Mesenchymal stem cell (in vitro differentiated cells and primary cell): ENCODE measurements at regions not wholly inside any gene's neighbourhood (a gene's known extent, or its start where the extent isn't known, plus 50 kb on each side); places are given as distances from the start of the nearest gene placed in this dataset.

Experiments used
- DNase-seq: peaks from one replicate; pipeline ENCODE4 v3.0.0-alpha.2; 2013
- H2AFZ ChIP-seq: one replicate; pipeline ENCODE4 v1.6.1; 2013; ENCODE audit warnings: low read depth, mild to moderate bottlenecking, control low read depth, inconsistent platforms, low read length, moderate library complexity
- H2AK5ac ChIP-seq: 2 replicates; pipeline ENCODE4 v1.6.1; 2013; ENCODE audit warnings: low read length, moderate library complexity, mild to moderate bottlenecking, inconsistent platforms; ENCODE audit not compliant: severe bottlenecking
- H2BK120ac ChIP-seq: one replicate; pipeline ENCODE4 v1.6.1; 2013; ENCODE audit warnings: low read depth, mild to moderate bottlenecking, inconsistent platforms, low read length, moderate library complexity
- H2BK12ac ChIP-seq, 2 experiments: one replicate each; pipeline ENCODE4 v1.6.1; 2013; ENCODE audit warnings: inconsistent platforms in 2 of 2, low read length in 2 of 2, mild to moderate bottlenecking in 2 of 2, moderate library complexity in 2 of 2, control low read depth in 1 of 2
- H2BK15ac ChIP-seq: one replicate; pipeline ENCODE4 v1.6.1; 2013; ENCODE audit warnings: mild to moderate bottlenecking, low read depth, inconsistent platforms; ENCODE audit not compliant: poor library complexity, severe bottlenecking
- H2BK5ac ChIP-seq: 2 replicates; pipeline ENCODE4 v1.6.1; 2013; ENCODE audit warnings: low read depth, mild to moderate bottlenecking, low read length, control low read depth, inconsistent platforms; ENCODE audit not compliant: poor library complexity, severe bottlenecking
- H3K14ac ChIP-seq, 2 experiments: one replicate each; pipeline ENCODE4 v1.6.1; 2013; ENCODE audit warnings: inconsistent platforms in 2 of 2, low read length in 2 of 2, control low read depth in 1 of 2, mild to moderate bottlenecking in 1 of 2, moderate library complexity in 1 of 2
- H3K18ac ChIP-seq, 2 experiments: one replicate each; pipeline ENCODE4 v1.6.1; 2013; ENCODE audit warnings: inconsistent platforms in 2 of 2, low read length in 2 of 2, control low read depth in 1 of 2, low read depth in 1 of 2, mild to moderate bottlenecking in 1 of 2
- H3K23ac ChIP-seq, 2 experiments: one replicate each; pipeline ENCODE4 v1.6.1; 2013; ENCODE audit warnings: inconsistent platforms in 2 of 2, low read length in 2 of 2, mild to moderate bottlenecking in 2 of 2, moderate library complexity in 2 of 2, control low read depth in 1 of 2
- H3K27ac ChIP-seq: 2 replicates; pipeline ENCODE4 v1.5.1; 2013; ENCODE audit warnings: mild to moderate bottlenecking, moderate library complexity, low read length, control low read depth, inconsistent platforms; ENCODE audit not compliant: poor library complexity, severe bottlenecking
- H3K27me3 ChIP-seq, 2 experiments: 2 replicates each; pipeline versions ENCODE4 v1.6.1 to v1.7.0; 2013; ENCODE audit warnings: low read length in 2 of 2, mild to moderate bottlenecking in 2 of 2, moderate library complexity in 2 of 2, control low read depth in 1 of 2, inconsistent platforms in 1 of 2; ENCODE audit not compliant: control insufficient read depth in 1 of 2, insufficient read depth in 1 of 2
- H3K36me3 ChIP-seq, 2 experiments: 2 replicates each; pipeline versions ENCODE4 v1.6.1 to v1.7.0; 2013; ENCODE audit warnings: low read length in 2 of 2, control low read depth in 1 of 2, inconsistent platforms in 1 of 2, low read depth in 1 of 2, mild to moderate bottlenecking in 1 of 2; ENCODE audit not compliant: insufficient read depth in 2 of 2, control insufficient read depth in 1 of 2
- H3K4ac ChIP-seq, 2 experiments: one replicate each; pipeline ENCODE4 v1.6.1; 2013; ENCODE audit warnings: inconsistent platforms in 2 of 2, low read length in 2 of 2, mild to moderate bottlenecking in 2 of 2, moderate library complexity in 2 of 2, control low read depth in 1 of 2, low read depth in 1 of 2
- H3K4me1 ChIP-seq: 2 replicates; pipeline ENCODE4 v1.6.1; 2013; ENCODE audit warnings: low read depth, low read length, control low read depth; ENCODE audit not compliant: control insufficient read depth, insufficient read depth
- H3K4me2 ChIP-seq: 2 replicates; pipeline ENCODE4 v1.6.1; 2013; ENCODE audit warnings: low read length, mild to moderate bottlenecking, inconsistent platforms; ENCODE audit not compliant: poor library complexity, severe bottlenecking
- H3K4me3 ChIP-seq, 2 experiments: 2 replicates each; pipeline versions ENCODE4 v1.5.1 to v1.7.0; 2013; ENCODE audit warnings: low read length in 2 of 2, mild to moderate bottlenecking in 2 of 2, control low read depth in 1 of 2, low read depth in 1 of 2; ENCODE audit not compliant: insufficient read depth in 1 of 2
- H3K79me1 ChIP-seq: replicated peaks from 2 replicates; pipeline ENCODE4 v1.6.1; 2013; ENCODE audit warnings: mild to moderate bottlenecking, control low read depth, low read length, inconsistent platforms; ENCODE audit not compliant: poor library complexity, severe bottlenecking
- H3K9ac ChIP-seq: 2 replicates; pipeline ENCODE4 v1.7.0; 2013; ENCODE audit warnings: mild to moderate bottlenecking, low read length, moderate library complexity
- H3K9me3 ChIP-seq: 2 replicates; pipeline ENCODE4 v1.7.0; 2013; ENCODE audit warnings: mild to moderate bottlenecking, low read length; ENCODE audit not compliant: control insufficient read depth
- H4K8ac ChIP-seq: one replicate; pipeline ENCODE4 v1.6.1; 2013; ENCODE audit warnings: inconsistent platforms, mild to moderate bottlenecking, low read length, moderate library complexity
- H4K91ac ChIP-seq: one replicate; pipeline ENCODE4 v1.6.1; 2013; ENCODE audit warnings: mild to moderate bottlenecking, low read length, inconsistent platforms
- WGBS: methylation state at CpG from one replicate; pipeline ENCODE4 v1.1.7; 2013; ENCODE audit warnings: mixed read lengths; 5-methylcytosine and 5-hydroxymethylcytosine counted together

DNA sequence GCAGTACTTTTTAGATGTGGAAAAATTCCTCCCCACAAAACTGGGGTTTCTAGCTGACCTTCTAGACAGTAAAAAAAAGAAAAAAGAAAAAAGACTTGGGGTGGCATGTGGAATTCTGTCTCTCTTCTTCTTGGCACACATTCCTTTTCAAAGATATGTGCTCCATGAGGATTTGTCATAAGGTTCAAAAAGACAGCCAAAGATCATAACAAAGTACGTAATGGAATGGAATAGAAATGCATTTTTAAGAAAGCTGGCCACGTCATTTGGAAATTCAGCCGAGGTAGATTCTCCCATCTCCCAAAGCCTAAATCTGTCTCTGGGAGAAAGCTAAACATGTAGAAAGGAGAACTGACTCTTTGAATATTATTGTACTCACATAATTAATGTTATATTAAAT lies 381.3 kb upstream of the NFE2L3 start:
- Histone ChIP-seq H3K14ac (no peak overlapping the region), H2AK5ac (no peak overlapping the region), H2BK120ac (no peak overlapping the region), H3K23ac (no peak overlapping the region), H2BK12ac (no peak overlapping the region), H3K79me1 (no peaks in the 10 kb centered on the region), H3K27ac (no peak overlapping the region), H3K9ac (no peak overlapping the region), H3K4me3 (no peak overlapping the region), H3K27me3 (peaks cover 0 to 2% of the 10 kb centered on the region in 2 experiments), H4K8ac (no peak overlapping the region), H3K4me2 (no peak overlapping the region), H3K9me3 (no peaks in the 10 kb centered on the region), H4K91ac (no peak overlapping the region), H3K4ac (no peak overlapping the region), H3K4me1 (no peaks in the 10 kb centered on the region), H2AFZ (no peak overlapping the region), H3K36me3 (no peaks in the 10 kb centered on the region), H3K18ac (no peak overlapping the region), H2BK15ac (no peak overlapping the region), H2BK5ac (no peak overlapping the region)
- 96% methylated on average over 3 of the region's 3 CpGs for WGBS
- no peak for DNase-seq

GRCh38 chr7:25771491-25771890 lies 380.5 kb upstream of the NFE2L3 start:
- DNase-seq: no peak
- H2AK5ac ChIP-seq: no peak overlapping the region
- H3K4me3 ChIP-seq: no peak overlapping the region
- H3K36me3 ChIP-seq: no peaks in the 10 kb centered on the region
- no peak overlapping the region for H3K18ac ChIP-seq
- WGBS: 94% methylated on average over 2 of the region's 4 CpGs
- no peak overlapping the region for H3K4ac ChIP-seq
- H3K14ac ChIP-seq: no peak overlapping the region
- no peak overlapping the region for H2AFZ ChIP-seq
- no peaks in the 10 kb centered on the region for H3K27me3 ChIP-seq
- H3K4me2 ChIP-seq: no peak overlapping the region
- H2BK15ac ChIP-seq: no peak overlapping the region
- no peak overlapping the region for H3K9ac ChIP-seq
- no peak overlapping the region for H2BK5ac ChIP-seq
- no peaks in the 10 kb centered on the region for H3K79me1 ChIP-seq
- H4K8ac ChIP-seq: no peak overlapping the region
- H2BK120ac ChIP-seq: no peak overlapping the region
- H3K27ac ChIP-seq: no peak overlapping the region
- no peaks in the 10 kb centered on the region for H3K9me3 ChIP-seq
- H3K23ac ChIP-seq: no peak overlapping the region
- H4K91ac ChIP-seq: no peak overlapping the region
- no peak overlapping the region for H2BK12ac ChIP-seq
- H3K4me1 ChIP-seq: no peaks in the 10 kb centered on the region

- no peak overlapping the region for H3K4ac ChIP-seq
- no peak overlapping the region for H3K18ac ChIP-seq
- no peaks in the 10 kb centered on the region for H3K4me1 ChIP-seq
- no peak overlapping the region for H2AFZ ChIP-seq
- H3K27ac ChIP-seq: no peak overlapping the region
- H3K9me3 ChIP-seq: no peaks in the 10 kb centered on the region
- WGBS: 90% methylated on average over 2 of the region's 4 CpGs
- H3K4me3 ChIP-seq: no peak overlapping the region
- H3K9ac ChIP-seq: no peak overlapping the region
- no peak overlapping the region for H4K91ac ChIP-seq
- H2BK15ac ChIP-seq: no peak overlapping the region
- H2BK120ac ChIP-seq: no peak overlapping the region
- no peaks in the 10 kb centered on the region for H3K27me3 ChIP-seq
- no peaks in the 10 kb centered on the region for H3K36me3 ChIP-seq
- H4K8ac ChIP-seq: no peak overlapping the region
- no peak overlapping the region for H2AK5ac ChIP-seq
- DNase-seq: no peak
- no peaks in the 10 kb centered on the region for H3K79me1 ChIP-seq
- no peak overlapping the region for H2BK12ac ChIP-seq
- no peak overlapping the region for H2BK5ac ChIP-seq
- no peak overlapping the region for H3K14ac ChIP-seq
- no peak overlapping the region for H3K4me2 ChIP-seq
- H3K23ac ChIP-seq: no peak overlapping the region
Observed at GRCh38 chr7:25772802-25773201, 379.2 kb upstream of the NFE2L3 start.

GRCh38 chr7:25774675-25775074 lies 377.3 kb upstream of the NFE2L3 start:
- no peak overlapping the region for H4K8ac ChIP-seq
- no peak for DNase-seq
- no peak overlapping the region for H3K18ac ChIP-seq
- no peaks in the 10 kb centered on the region for H3K79me1 ChIP-seq
- no peak overlapping the region for H3K27ac ChIP-seq
- no peak overlapping the region for H2BK12ac ChIP-seq
- no peak overlapping the region for H2BK15ac ChIP-seq
- H3K9me3 ChIP-seq: no peaks in the 10 kb centered on the region
- H3K4ac ChIP-seq: no peak overlapping the region
- H3K9ac ChIP-seq: no peak overlapping the region
- H3K4me3 ChIP-seq: no peak overlapping the region
- no peak overlapping the region for H3K14ac ChIP-seq
- no peak overlapping the region for H2BK5ac ChIP-seq
- H3K4me2 ChIP-seq: no peak overlapping the region
- H2AFZ ChIP-seq: no peak overlapping the region
- no peak overlapping the region for H2BK120ac ChIP-seq
- peaks cover 0 to 6% of the 10 kb centered on the region in 2 experiments for H3K27me3 ChIP-seq
- H3K4me1 ChIP-seq: no peaks in the 10 kb centered on the region
- 100% methylated on average over 1 of the region's 1 CpG for WGBS
- no peak overlapping the region for H3K23ac ChIP-seq
- H2AK5ac ChIP-seq: no peak overlapping the region
- no peaks in the 10 kb centered on the region for H3K36me3 ChIP-seq
- H4K91ac ChIP-seq: no peak overlapping the region
